GM12891 (cell line): ENCODE measurements at regions not wholly inside any gene's neighbourhood (a gene's known extent, or its start where the extent isn't known, plus 50 kb on each side); places are given as distances from the start of the nearest gene placed in this dataset.

Experiments used
- DNase-seq: peaks from one replicate; pipeline ENCODE4 v3.0.0; 2011; ENCODE audit warnings: low spot score; ENCODE audit not compliant: insufficient read length
- FAIRE-seq: peaks from 2 replicates; lab custom pipeline; 2011; peaks lifted over from hg19 to GRCh38; lab: Jason Lieb, UNC
- PAX5 ChIP-seq: IDR thresholded peaks from 2 replicates; pipeline ENCODE4 v1.6.1; 2011; ENCODE audit warnings: low read length, moderate library complexity, mild to moderate bottlenecking; ENCODE audit not compliant: insufficient read depth, severe bottlenecking
- POLR2A ChIP-seq: IDR thresholded peaks from 2 replicates; pipeline ENCODE4 v1.6.1; 2011; ENCODE audit warnings: low read depth, low read length, control low read depth
- POLR2AphosphoS5 ChIP-seq: IDR thresholded peaks from 2 replicates; pipeline ENCODE4 v1.6.1; 2011; ENCODE audit warnings: low read depth, low read length, control low read depth
- POU2F2 ChIP-seq: IDR thresholded peaks from 2 replicates; pipeline ENCODE4 v1.6.1; 2011; ENCODE audit warnings: low read depth, mild to moderate bottlenecking, control low read depth, low read length, moderate library complexity
- SPI1 ChIP-seq: IDR thresholded peaks from 2 replicates; pipeline ENCODE4 v1.6.1; 2011; ENCODE audit warnings: low read depth, low read length, control low read depth
- TAF1 ChIP-seq: IDR thresholded peaks from 2 replicates; pipeline ENCODE4 v1.6.1; 2011; ENCODE audit warnings: low read depth, low read length, control low read depth

DNA sequence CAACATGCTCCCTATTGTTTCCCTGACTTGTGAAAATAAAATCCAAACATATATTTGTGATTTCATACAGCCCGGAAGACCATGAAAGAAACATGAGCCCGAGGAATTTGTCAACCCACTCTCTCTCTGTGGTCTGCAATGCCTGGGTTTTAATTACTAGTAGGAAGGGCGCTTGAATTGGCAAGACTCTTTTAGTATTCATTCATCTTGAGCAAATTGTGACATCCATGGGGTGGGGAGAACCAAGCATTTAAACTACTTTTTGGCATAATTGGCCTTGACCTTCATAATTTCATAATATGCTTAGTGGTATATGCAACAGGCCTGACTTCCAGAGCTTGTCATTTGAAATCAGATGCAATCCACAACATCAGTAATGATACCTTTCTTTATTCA lies 142.4 kb upstream of the BMPER start:
- DNase-seq (no peak), FAIRE-seq (no peak)
- TF ChIP-seq TAF1 (no peak), POU2F2 (no peak), SPI1 (no peak), POLR2A (no peak), PAX5 (no peak), POLR2AphosphoS5 (no peak)

DNA sequence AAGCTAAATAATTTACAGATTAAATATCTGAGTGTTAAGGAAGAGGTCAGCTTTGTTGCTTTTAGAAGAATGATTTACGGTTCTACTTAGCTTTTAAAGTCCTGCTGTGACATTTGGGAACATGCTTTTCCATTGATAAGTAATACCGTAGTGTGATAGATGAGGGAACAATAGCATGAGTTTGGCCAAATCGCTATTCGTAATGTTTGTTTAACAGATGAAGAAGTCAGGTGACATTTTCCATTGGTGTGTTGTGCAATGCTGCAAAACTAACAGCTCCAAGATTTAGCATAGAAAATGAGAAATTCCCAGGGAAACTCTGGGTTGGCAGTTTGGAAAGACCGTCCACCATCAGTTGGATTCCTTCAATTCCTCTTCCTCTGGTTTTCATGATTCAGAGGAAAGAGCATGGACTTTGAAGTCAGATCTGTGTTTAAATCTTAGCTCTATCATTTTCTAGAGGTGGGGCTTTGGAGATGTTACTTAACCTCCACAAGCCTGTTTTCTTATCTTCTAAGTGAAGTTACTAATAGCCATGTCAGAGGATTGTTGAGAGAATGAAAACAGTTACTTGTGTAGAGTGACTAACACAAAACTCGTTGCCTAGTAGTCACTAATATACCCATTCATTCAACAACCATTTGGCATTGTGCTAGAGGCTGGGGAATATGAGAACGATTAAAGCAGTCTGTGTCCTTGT lies 140.4 kb upstream of the BMPER start:
- FAIRE-seq, result no peak
- no peak for TF ChIP-seq SPI1
- TF ChIP-seq PAX5, result no peak
- no peak for TF ChIP-seq POLR2AphosphoS5
- no peak for TF ChIP-seq POLR2A
- TF ChIP-seq TAF1, result no peak
- DNase-seq, result no peak

DNA sequence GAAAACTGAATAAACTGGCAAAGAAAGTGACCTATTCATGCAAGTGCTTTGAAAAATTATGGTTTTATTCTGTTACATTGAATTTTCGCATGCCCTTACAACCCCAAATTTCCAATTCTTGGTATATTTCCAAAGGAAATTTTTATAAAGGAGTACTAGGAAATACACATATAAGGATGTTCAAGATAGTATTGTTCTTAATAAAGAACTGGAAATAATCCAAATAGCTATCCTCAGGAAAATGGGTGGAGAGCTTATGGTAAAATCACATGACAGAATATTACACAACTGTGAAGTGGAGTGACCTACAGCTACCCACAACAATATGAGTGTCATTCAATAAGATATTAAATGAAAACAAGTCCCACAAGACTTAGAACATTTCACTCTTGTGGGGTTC lies 138.9 kb upstream of the BMPER start:
- TF ChIP-seq TAF1 (no peak), PAX5 (no peak), POLR2AphosphoS5 (no peak), POLR2A (no peak)
- FAIRE-seq (no peak), DNase-seq (no peak)

DNA sequence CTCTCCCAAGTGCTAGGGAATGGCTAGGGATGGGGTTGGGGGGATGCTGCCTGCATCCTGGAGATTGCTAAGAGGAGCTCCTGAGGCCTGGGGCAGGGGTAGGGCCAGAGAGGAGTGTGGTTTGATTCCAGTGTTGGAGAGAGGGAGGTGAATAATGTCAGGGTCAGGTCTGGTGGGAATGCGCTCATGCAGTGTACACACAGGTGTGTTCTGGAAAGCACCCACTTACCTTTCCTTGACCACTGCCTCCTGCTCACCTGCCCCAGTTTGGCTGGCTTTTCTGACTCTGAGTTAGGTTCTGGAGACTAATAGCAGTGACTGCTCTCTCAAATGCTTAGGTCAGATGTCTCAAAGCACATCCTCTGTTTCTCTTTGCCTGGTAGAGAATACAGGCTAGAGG lies 135.4 kb upstream of the BMPER start:
- TF ChIP-seq PAX5, result no peak
- no peak for TF ChIP-seq POLR2AphosphoS5
- TF ChIP-seq POLR2A, result no peak
- TF ChIP-seq TAF1, result no peak
- no peak for TF ChIP-seq POU2F2
- TF ChIP-seq SPI1, result no peak
- no peak for DNase-seq

DNA sequence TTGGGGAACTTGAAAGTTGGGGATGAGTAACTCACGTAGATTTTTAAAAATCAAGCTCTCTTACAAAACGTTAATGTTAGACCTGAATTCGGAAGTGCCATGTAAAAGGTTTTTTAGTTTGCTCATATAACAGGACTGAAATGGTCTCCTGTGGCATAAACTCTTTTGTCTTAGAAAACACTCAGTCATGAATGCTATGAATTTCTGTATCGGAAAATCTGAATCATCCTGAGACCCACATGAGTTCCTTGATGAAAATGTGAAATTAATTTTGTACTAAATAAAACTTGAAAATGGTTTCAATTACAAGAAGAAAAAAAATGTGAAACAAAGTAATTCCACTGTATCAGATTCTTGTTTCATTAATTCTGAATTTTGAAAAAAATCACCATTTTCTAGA lies 134.8 kb upstream of the BMPER start:
- no peak for TF ChIP-seq POLR2AphosphoS5
- no peak for TF ChIP-seq POLR2A
- TF ChIP-seq POU2F2, result no peak
- no peak for TF ChIP-seq PAX5
- no peak for TF ChIP-seq TAF1
- TF ChIP-seq SPI1, result no peak
- FAIRE-seq, result no peak

More for the DNA sequence above, 135.4 kb upstream of the BMPER start:
- FAIRE-seq, result no peak

DNA sequence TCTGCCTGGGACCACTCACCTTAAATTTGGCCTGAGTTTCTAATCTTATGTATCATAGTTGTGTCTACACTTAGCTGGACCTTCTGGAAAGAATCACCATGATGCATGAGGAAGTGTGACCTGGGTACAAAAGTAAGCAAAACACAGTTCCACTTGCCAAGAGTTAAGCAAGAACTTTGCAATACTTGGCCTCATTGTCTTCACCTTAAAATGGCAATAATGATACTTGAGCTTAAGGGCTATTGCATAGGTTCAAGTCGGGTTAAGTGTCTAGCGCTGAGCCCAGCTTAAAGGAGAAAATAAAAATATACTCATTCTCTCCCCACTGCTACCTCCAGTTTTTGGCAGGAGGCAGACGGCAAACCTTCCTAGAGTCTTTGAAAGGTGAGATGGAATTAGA lies 133.9 kb upstream of the BMPER start:
- TF ChIP-seq POU2F2 (no peak), SPI1 (no peak), PAX5 (no peak), TAF1 (no peak), POLR2AphosphoS5 (no peak), POLR2A (no peak)
- FAIRE-seq (no peak), DNase-seq (no peak)

More for the DNA sequence above, 134.8 kb upstream of the BMPER start:
- DNase-seq, result no peak

DNA sequence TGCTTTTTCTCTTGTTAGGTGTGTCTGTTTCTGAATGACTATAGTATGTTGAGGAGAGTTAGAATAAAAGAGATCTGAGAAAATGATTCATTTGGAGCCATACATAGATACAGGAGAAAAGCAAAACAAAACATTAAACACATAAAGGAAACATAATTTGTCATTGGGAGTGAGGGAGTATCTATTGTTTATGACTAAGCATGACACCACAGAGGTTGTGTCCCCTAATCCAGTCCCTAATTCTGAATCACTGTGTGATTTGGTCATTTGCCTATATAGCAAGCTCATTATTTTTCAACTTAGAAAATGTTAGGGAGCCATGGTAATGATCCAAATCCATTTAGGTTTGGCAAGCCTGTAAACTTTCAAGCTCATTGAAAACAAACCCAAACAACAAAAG lies 132.3 kb upstream of the BMPER start:
- no peak for DNase-seq
- no peak for TF ChIP-seq TAF1
- no peak for TF ChIP-seq POU2F2
- TF ChIP-seq SPI1, result no peak
- no peak for TF ChIP-seq PAX5
- no peak for TF ChIP-seq POLR2AphosphoS5
- TF ChIP-seq POLR2A, result no peak
- FAIRE-seq, result no peak

DNA sequence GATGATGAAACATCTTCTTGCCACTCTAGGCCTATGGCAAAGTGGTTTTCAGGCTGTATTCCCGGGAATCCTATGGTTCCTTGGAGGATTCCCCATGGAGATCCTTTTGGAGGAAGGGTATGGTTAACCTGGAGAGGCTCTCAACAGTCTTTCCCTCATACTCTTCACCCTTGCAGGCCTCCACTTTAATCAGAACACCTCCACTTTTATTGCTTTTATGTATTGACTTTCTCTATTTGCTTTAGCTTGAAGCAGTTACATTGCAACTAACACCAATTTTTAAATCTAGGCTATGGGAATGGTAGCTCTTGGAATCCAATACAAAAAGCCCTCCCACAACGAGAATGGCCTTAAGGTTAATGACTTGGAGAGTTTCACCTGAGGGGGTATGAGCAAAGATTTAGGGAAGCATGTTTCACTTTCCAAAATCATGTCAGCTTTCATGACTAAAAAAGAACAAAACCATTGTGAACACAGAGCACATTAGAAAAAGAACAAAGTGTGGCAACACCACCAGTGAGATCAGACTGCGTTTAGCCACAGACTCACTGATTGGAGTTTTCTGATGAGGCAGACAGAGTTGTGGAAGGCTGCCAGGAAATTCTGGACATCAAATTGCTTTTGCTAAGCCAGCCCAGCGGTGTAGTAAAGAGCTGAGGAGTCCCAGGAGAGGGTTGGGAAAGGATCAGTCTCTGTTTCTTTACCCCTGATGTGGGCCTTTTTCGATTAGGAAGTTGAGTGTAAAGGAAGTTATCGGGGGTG lies 130.4 kb upstream of the BMPER start:
- no peak for FAIRE-seq
- DNase-seq, result no peak
- TF ChIP-seq SPI1, result no peak
- no peak for TF ChIP-seq PAX5
- no peak for TF ChIP-seq POU2F2
- no peak for TF ChIP-seq TAF1
- no peak for TF ChIP-seq POLR2A
- TF ChIP-seq POLR2AphosphoS5, result no peak

DNA sequence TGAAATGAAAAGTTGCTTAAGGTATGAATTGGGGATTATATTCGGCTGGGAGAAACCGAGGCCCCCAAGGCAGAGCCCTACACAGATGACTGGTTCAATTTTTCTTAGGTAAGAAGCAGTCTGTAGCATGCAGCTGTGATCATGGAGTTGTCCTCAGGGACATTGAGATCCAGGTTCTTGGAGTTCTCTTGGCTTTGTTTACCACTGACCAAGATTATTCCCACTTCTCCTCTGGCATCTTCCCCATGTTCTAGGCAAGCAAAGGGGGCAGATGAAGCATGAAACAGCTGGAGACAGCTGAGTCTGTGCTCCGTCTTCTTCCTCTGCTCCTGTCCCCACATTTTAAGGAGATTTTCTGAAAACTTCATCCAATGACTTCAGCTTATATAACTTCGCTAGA lies 129.5 kb upstream of the BMPER start:
- no peak for DNase-seq
- TF ChIP-seq TAF1 (no peak), PAX5 (no peak), SPI1 (no peak), POLR2A (no peak), POU2F2 (no peak), POLR2AphosphoS5 (no peak)
- no peak for FAIRE-seq
